A549 (cell line): ENCODE measurements at regions not wholly inside any gene's neighbourhood (a gene's known extent, or its start where the extent isn't known, plus 50 kb on each side); places are given as distances from the start of the nearest gene placed in this dataset.
A peak's percentile ranks its signal among the peaks of the same experiment; 100 is the strongest.

ENCODE experiments used
- ATAC-seq, 2 experiments: fragments of 200-7000 bp in 1 of 2; fragments of >200 bp in 1 of 2; cut with Nextera tagmentation in 1 of 2; cut with Tn5 transposase in 1 of 2; 3 replicates each; pipeline versions ENCODE4 v1.8.0 to v1.9.1; 2018 to 2020; ENCODE audit warnings: mild to moderate bottlenecking in 1 of 2, moderate library complexity in 1 of 2
- CTCF ChIA-PET: fragments of 300-600 bp; sonication (Branson Sonifier 250); formaldehyde crosslinking; extraction: SDS; loops from one replicate; lab custom pipeline; 2021; ENCODE audit warnings: antibody characterized with exemption, inconsistent platforms; lab: Yijun Ruan, JAX
- POLR2A ChIA-PET: fragments of 350-600 bp; formaldehyde crosslinking; extraction: SDS; loops from one replicate; lab custom pipeline; 2021; ENCODE audit warnings: antibody characterized with exemption, inconsistent platforms; lab: Yijun Ruan, JAX
- DNase-seq, 2 experiments: peaks; one replicate each; pipeline versions ENCODE4 v3.0.0 to v3.0.0-alpha.2; 2011 to 2016; ENCODE audit warnings: low read depth in 1 of 2, low spot score in 1 of 2
- FAIRE-seq: peaks from 2 replicates; lab custom pipeline; 2011; peaks lifted over from hg19 to GRCh38; lab: Jason Lieb, UNC
- H3K27ac ChIP-seq, 2 experiments: fragments of >200 bp; sonication (Bioruptor Twin); formaldehyde crosslinking; 3 replicates each; pipeline ENCODE4 v1.5.1; 2016 to 2017
- H3K4me1 ChIP-seq: fragments of >200 bp; sonication (Bioruptor Twin); formaldehyde crosslinking; 3 replicates; pipeline ENCODE4 v1.6.1; 2016
- H3K4me2 ChIP-seq: fragments of >200 bp; sonication (Bioruptor Twin); formaldehyde crosslinking; 3 replicates; pipeline ENCODE4 v1.6.1; 2016
- H3K4me3 ChIP-seq: fragments of >200 bp; sonication (Bioruptor Twin); formaldehyde crosslinking; 3 replicates; pipeline ENCODE4 v1.5.1; 2016
- H3K9me3 ChIP-seq: fragments of >200 bp; sonication (Bioruptor Twin); formaldehyde crosslinking; 3 replicates; pipeline ENCODE4 v1.6.1; 2016
- ATOH8 ChIP-seq: fragments of 250-450 bp; sonication (Bioruptor Pico); IDR thresholded peaks from 2 replicates; pipeline ENCODE4 v1.5.0; 2020; ENCODE audit warnings: low read depth, mild to moderate bottlenecking, moderate library complexity
- BCL3 ChIP-seq: fragments of >200 bp; sonication (Bioruptor Twin); formaldehyde crosslinking; IDR thresholded peaks from 3 replicates; pipeline ENCODE4 v1.6.1; 2016
- CBX8 ChIP-seq: fragments of 200-600 bp; sonication (generic); IDR thresholded peaks from 2 replicates; pipeline ENCODE4 v1.6.1; 2016
- CEBPB ChIP-seq, 2 experiments: fragments of >200 bp in 1 of 2; sonication (Bioruptor Twin) in 1 of 2; formaldehyde crosslinking in 1 of 2; IDR thresholded peaks; 2 replicates each; pipeline ENCODE4 v1.6.1; 2012 to 2016
- CTCF ChIP-seq: fragments of >200 bp; sonication (Bioruptor Twin); formaldehyde crosslinking; IDR thresholded peaks from 3 replicates; pipeline ENCODE4 v1.5.1; 2016
- HEYL ChIP-seq: fragments of 250-450 bp; sonication (Bioruptor Pico); IDR thresholded peaks from 2 replicates; pipeline ENCODE4 v1.8.0; 2021; ENCODE audit warnings: mild to moderate bottlenecking, moderate library complexity
- HOXA7 ChIP-seq: fragments of 250-450 bp; sonication (Bioruptor Pico); IDR thresholded peaks from 2 replicates; pipeline ENCODE4 v1.5.0; 2020; ENCODE audit warnings: mild to moderate bottlenecking, moderate library complexity
- HOXB13 ChIP-seq: fragments of 250-450 bp; sonication (Bioruptor Pico); IDR thresholded peaks from 2 replicates; pipeline ENCODE4 v1.5.0; 2020; ENCODE audit warnings: low read depth, mild to moderate bottlenecking, moderate library complexity
- JUNB ChIP-seq: fragments of >200 bp; sonication (Bioruptor Twin); formaldehyde crosslinking; IDR thresholded peaks from 2 replicates; pipeline ENCODE4 v1.6.1; 2016
- MAFK ChIP-seq: fragments of 450-650 bp; IDR thresholded peaks from 2 replicates; pipeline ENCODE4 v1.6.1; 2014; ENCODE audit not compliant: partially characterized antibody
- MAX ChIP-seq: IDR thresholded peaks from 2 replicates; pipeline ENCODE4 v1.6.1; 2012
- NPAS2 ChIP-seq: fragments of 250-450 bp; sonication (Bioruptor Pico); IDR thresholded peaks from 2 replicates; pipeline ENCODE4 v1.8.0; 2022; ENCODE audit warnings: mild to moderate bottlenecking, moderate library complexity, borderline replicate concordance
- PBX3 ChIP-seq: IDR thresholded peaks from 2 replicates; pipeline ENCODE4 v1.6.1; 2012
- PHF8 ChIP-seq: fragments of 200-600 bp; sonication (generic); IDR thresholded peaks from 2 replicates; pipeline ENCODE4 v1.6.1; 2016; ENCODE audit warnings: low read depth, mild to moderate bottlenecking, antibody characterized with exemption, moderate library complexity, borderline replicate concordance
- POLR2A ChIP-seq: IDR thresholded peaks from 2 replicates; pipeline ENCODE4 v1.6.1; 2012; ENCODE audit warnings: mild to moderate bottlenecking, low read length
- RARB ChIP-seq: fragments of 250-450 bp; sonication (Bioruptor Pico); IDR thresholded peaks from 2 replicates; pipeline ENCODE4 v1.8.0; 2021; ENCODE audit warnings: mild to moderate bottlenecking, moderate library complexity
- RCOR1 ChIP-seq: fragments of 150-350 bp; IDR thresholded peaks from 2 replicates; pipeline ENCODE4 v1.6.1; 2014; ENCODE audit warnings: antibody characterized with exemption, low read length, low read depth
- REST ChIP-seq: fragments of 200-600 bp; sonication (generic); IDR thresholded peaks from 2 replicates; pipeline ENCODE4 v1.6.1; 2016; ENCODE audit warnings: antibody characterized with exemption, mild to moderate bottlenecking, moderate library complexity
- SMC3 ChIP-seq: fragments of >200 bp; sonication (Bioruptor Twin); formaldehyde crosslinking; IDR thresholded peaks from 3 replicates; pipeline ENCODE4 v1.6.1; 2018; ENCODE audit warnings: inconsistent platforms
- WGBS: methylation state at CpG from one replicate; pipeline ENCODE4 v1.1.6; 2017; ENCODE audit errors: missing lambda C conversion rate; 5-methylcytosine and 5-hydroxymethylcytosine counted together

GRCh38 chr6:120869397-120869796, 464.9 kb downstream of the TBC1D32 start:
- H3K9me3 ChIP-seq = no peaks in the 10 kb centered on the region
- no peaks in the 10 kb centered on the region for H3K4me1 ChIP-seq
- peak; percentile 71; the same call in 1 of the 2 replicates for TF ChIP-seq REST
- no peak for TF ChIP-seq MAX
- TF ChIP-seq SMC3 = no peak
- TF ChIP-seq PHF8 = no peak
- no peak overlapping the region for H3K27ac ChIP-seq
- WGBS = 35% methylated on average over 1 of the region's 1 CpG
- no peak overlapping the region for H3K4me3 ChIP-seq
- no peak for FAIRE-seq
- ChIA-PET POLR2A (no interaction called here), CTCF (no interaction called here)
- no peak overlapping the region for H3K4me2 ChIP-seq
- ATAC-seq = no peak
- no peak for DNase-seq

GRCh38 chr6:120857422-120857821, 476.9 kb downstream of the TBC1D32 start:
- WGBS = 0% methylated on average over 2 of the region's 3 CpGs
- Histone ChIP-seq H3K4me3 (no peak overlapping the region), H3K27ac (no peak overlapping the region), H3K4me2 (no peak overlapping the region), H3K4me1 (no peaks in the 10 kb centered on the region)
- FAIRE-seq (no peak), DNase-seq (no peak)
- ChIA-PET CTCF (no interaction called here), POLR2A (no interaction called here)
- no peak for TF ChIP-seq CBX8
- TF ChIP-seq MAFK = no peak
- TF ChIP-seq HOXA7 (CRISPR knock-in tag) = no peak
- TF ChIP-seq POLR2A = no peak
- no peak for TF ChIP-seq JUNB
- TF ChIP-seq BCL3 = no peak
- TF ChIP-seq PBX3 = no peak
- TF ChIP-seq CTCF = no peak
- no peak for TF ChIP-seq ATOH8 (CRISPR knock-in tag)
- TF ChIP-seq HEYL (CRISPR knock-in tag) = no peak
- TF ChIP-seq, all 56 proteins: peak for 0
- ATAC-seq = no peak
- H3K9me3 ChIP-seq = no peaks in the 10 kb centered on the region

- no peaks in the 10 kb centered on the region for H3K9me3 ChIP-seq
- no peak overlapping the region for H3K4me2 ChIP-seq
- no peaks in the 10 kb centered on the region for H3K4me1 ChIP-seq
- H3K4me3 ChIP-seq = no peak overlapping the region
- ATAC-seq = no peak
- no peak for TF ChIP-seq HOXB13 (CRISPR knock-in tag)
- no peak for TF ChIP-seq HOXA7 (CRISPR knock-in tag)
- TF ChIP-seq CBX8 = no peak
- no peak for TF ChIP-seq NPAS2
- no peak for TF ChIP-seq CEBPB (IDR thresholded peaks at IDR 0.05)
- no peak for TF ChIP-seq RCOR1
- no peak for TF ChIP-seq RARB (CRISPR knock-in tag)
- TF ChIP-seq POLR2A = no peak
- TF ChIP-seq, all 56 proteins: peak for 0
- ChIA-PET POLR2A (no interaction called here), CTCF (no interaction called here)
- DNase-seq (no peak), FAIRE-seq (no peak)
- no peak overlapping the region for H3K27ac ChIP-seq
Observed at GRCh38 chr6:120854583-120854982, 479.7 kb downstream of the TBC1D32 start.
